VCaP (cell line): ENCODE measurements at regions not wholly inside any gene's neighbourhood (a gene's known extent, or its start where the extent isn't known, plus 50 kb on each side); places are given as distances from the start of the nearest gene placed in this dataset.
A peak's percentile ranks its signal among the peaks of the same experiment; 100 is the strongest.

Experiments
- H3K27ac ChIP-seq: fragments of 450-650 bp; 2 replicates; pipeline ENCODE4 v1.5.1; 2017
- TF ChIP-seq, protein P1 (sequence below): fragments of 450-650 bp; conservative IDR thresholded peaks from 2 replicates; pipeline ENCODE4 v1.5.1; 2017; ENCODE audit warnings: mild to moderate bottlenecking, moderate library complexity

DNA sequence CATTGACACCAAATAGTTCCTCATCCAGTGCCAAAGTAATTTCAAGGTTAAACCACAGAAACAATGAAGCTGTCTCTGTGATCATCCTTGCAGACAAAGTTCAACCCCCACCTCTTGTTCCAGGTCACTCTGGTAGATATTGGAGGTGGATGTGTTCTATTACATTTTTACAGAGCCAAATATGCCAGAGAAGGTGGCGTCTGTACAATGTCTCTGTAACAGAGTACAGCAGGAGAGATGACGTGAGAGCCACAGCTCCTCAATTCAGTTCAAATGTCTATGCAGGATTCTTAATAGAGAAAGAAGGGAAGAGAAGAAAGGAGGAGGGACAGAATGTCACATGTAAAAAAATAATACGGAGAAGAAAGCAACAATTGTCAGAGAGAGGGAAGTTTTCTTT is 268.3 kb upstream of the OR4E1 start:
- H3K27ac ChIP-seq: no peak overlapping the region
- TF ChIP-seq, protein P1, sequence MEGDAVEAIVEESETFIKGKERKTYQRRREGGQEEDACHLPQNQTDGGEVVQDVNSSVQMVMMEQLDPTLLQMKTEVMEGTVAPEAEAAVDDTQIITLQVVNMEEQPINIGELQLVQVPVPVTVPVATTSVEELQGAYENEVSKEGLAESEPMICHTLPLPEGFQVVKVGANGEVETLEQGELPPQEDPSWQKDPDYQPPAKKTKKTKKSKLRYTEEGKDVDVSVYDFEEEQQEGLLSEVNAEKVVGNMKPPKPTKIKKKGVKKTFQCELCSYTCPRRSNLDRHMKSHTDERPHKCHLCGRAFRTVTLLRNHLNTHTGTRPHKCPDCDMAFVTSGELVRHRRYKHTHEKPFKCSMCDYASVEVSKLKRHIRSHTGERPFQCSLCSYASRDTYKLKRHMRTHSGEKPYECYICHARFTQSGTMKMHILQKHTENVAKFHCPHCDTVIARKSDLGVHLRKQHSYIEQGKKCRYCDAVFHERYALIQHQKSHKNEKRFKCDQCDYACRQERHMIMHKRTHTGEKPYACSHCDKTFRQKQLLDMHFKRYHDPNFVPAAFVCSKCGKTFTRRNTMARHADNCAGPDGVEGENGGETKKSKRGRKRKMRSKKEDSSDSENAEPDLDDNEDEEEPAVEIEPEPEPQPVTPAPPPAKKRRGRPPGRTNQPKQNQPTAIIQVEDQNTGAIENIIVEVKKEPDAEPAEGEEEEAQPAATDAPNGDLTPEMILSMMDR: no peak

DNA sequence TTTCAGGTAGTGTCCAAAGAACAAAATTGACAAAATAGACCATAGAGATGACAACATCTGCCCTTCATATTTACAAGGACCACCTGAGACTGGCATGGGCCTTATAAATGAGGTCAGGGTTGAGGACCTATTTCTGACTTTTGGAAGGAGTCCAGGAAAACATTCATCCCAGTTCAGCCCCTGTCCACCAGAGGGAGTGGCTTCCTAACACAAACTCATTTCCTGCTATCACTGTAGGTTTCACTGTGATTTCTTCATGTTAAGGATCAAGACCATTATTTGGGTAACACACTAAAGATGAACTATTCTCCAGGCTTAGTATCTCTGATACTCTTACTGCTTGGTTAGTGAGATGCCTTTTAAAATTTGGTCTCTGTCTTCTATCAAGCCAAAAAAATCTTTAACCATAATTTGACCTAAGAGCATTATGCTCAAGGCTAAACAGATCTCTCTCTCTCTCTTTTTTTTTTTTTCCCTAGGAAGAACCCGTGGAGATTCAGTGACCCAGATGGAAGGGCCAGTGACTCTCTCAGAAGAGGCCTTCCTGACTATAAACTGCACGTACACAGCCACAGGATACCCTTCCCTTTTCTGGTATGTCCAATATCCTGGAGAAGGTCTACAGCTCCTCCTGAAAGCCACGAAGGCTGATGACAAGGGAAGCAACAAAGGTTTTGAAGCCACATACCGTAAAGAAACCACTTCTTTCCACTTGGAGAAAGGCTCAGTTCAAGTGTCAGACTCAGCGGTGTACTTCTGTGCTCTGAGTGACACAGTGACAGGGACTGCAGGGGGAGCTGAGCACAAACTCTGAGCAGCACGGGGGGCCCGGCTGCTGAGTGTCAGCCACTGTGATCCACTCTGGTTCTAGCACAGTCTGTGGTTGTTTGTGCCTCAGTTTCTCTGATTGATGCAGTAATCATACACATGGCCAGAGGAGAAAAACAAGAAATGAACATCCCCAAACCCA is 267.6 kb upstream of the OR4E1 start:
- TF ChIP-seq, protein P1: peak; percentile 71
- no peak overlapping the region for H3K27ac ChIP-seq

DNA sequence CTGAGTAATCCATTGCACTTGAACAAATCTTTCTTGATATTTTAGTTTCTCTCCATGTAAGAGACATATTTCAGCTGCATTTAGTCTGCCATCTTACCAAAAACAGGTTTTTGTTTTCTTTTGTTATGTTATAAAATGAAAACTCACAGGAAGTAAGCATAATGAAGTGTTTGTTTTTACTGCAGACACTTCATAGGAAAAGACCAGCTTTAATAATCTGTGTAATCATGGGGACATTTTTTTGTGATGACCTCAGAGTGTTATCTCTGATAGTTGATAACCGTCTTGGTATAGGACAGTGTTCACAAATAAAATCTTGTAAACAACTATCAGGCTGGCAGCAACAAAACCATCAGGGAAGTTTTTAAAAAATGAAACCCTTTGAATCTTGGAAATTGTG is 266.2 kb upstream of the OR4E1 start:
- TF ChIP-seq, protein P1: no peak

DNA sequence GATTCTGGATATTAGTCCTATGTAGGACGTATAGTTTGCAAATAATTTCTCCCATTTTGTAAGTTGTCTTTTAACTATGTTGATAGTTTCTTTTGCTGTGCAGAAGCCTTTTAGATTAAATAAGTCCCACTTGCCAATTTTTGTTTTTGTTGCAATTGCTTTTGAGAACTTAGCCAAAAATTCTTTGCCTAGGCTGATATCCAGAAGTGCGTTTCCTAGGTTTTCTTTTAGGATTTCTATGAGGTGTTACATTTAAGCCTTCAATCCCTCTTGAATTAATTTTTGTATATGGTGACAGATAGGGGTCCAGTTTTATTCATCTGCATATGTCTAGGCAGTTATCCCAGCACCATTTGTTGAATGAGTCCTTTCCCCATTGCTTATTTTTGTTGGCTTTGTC is 264.4 kb upstream of the OR4E1 start:
- TF ChIP-seq, protein P1: no peak
- no peak overlapping the region for H3K27ac ChIP-seq

More for the DNA sequence above, 266.2 kb upstream of the OR4E1 start:
- H3K27ac ChIP-seq: no peak overlapping the region

DNA sequence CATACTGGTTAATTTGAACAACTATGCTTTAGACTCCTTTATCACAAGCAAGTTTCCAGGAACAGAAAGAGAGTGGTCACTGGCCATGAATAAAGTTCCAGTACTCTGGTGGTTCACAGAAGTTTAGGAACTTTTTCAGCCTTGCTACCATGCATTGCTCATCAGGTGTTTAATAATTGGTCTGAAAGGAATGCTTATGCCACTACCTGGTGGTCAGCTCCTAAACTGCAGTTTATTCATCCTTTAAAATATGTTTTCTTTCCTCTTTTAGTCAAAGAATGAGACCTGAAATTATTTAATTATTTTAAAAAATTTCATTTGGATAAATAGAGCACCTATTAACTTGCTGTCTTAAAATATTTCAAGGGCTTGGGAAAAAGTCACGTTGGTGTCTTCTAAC is 260.1 kb upstream of the OR4E1 start:
- TF ChIP-seq, protein P1: peak; percentile 75
- H3K27ac ChIP-seq: no peak overlapping the region

DNA sequence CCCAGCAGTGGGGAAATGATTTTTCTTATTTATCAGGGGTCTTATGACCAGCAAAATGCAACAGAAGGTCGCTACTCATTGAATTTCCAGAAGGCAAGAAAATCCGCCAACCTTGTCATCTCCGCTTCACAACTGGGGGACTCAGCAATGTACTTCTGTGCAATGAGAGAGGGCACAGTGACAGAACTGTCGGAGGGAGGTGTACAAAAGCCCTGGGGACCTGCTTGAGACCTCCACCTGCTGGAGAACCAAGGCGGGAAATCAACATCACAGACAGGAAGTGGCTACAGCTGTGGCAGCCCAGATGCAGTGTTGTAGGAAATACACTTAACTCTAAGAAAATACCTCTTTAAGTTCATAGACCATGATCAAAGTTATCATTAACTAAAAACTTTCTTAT is 250.9 kb upstream of the OR4E1 start:
- H3K27ac ChIP-seq: no peak overlapping the region
- TF ChIP-seq, protein P1: no peak

DNA sequence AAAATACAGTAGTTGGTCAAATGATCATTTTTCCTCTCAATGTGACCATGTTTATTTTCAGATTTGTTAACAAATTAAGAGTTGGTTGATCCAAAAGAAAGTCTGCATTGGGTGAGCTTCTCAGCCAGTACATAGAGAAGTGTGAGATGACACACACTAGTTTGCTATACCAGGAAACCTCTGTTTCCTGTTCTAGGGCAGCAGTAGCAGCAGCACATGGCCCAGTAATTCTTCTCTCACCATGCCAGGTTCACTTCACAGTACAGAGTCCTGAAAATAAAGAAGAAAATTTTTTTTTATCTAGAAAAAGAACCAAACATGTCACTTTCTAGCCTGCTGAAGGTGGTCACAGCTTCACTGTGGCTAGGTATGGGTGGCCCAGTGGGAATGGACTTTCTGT is 250.2 kb upstream of the OR4E1 start:
- no peak overlapping the region for H3K27ac ChIP-seq
- TF ChIP-seq, protein P1: no peak
